HG03571 (cell line): ENCODE measurements at regions not wholly inside any gene's neighbourhood (a gene's known extent, or its start where the extent isn't known, plus 50 kb on each side); places are given as distances from the start of the nearest gene placed in this dataset.
"Not testable (repeated sequence)": the region's sequence is repeated elsewhere in the genome, so short reads cannot be mapped to it uniquely, and the experiment has no call there.

Source experiments
- ATAC-seq: cut with Tn5 transposase; IDR thresholded peaks from one replicate; pipeline ENCODE4 v1.9.1; 2021; ENCODE audit not compliant: unreplicated experiment

DNA sequence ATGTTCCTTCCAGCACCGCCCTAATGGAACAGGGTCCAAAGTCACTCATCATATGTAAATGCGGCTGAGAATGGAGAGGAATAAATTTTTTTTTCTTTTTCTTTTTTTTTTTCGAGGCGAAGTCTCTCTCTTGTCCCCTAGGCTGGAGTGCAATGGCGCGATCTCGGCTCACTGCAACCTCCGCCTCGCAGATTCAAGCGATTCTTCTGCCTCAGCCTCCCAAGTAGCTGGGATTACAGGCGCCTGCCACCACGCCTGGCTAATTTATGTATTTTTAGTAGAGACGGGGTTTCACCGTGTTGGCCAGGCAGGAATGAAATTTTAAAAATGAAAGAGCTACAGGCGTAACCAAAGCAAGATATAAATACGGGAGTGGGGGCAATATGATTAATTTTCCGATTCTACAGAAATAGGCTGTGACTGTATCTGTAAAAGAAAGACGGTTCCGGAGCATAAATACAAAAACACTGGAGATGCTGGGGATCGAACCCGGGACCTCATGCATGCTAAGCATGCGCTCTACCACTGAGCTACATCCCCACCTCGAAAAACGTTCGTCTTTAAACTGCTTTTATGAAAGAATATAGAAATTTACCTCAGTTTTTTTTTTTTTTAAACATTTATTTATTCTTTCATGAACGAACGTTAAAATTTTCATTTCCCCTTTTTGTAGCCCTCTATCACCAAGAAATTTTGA, 132.2 kb downstream of the GPX5 start:
- ATAC-seq, result no peak

GRCh38 chr6:28658475-28659249, 133.0 kb downstream of the GPX5 start:
- no peak for ATAC-seq

DNA sequence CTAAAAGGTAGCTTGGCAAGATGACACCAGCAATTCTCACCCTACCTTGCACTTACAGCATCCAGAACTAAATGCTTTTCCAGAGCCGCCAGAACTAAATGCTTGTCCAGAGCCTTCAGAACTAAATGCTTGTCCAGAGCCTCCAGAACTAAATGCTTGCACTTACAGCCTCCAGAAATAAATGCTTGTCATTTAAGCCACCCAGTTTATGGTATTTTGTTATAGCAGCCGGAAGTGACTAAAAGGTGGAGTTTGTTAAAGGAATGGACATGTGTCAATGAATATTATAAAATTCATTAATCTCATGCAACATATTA, 133.5 kb downstream of the GPX5 start:
- ATAC-seq, result no peak

DNA sequence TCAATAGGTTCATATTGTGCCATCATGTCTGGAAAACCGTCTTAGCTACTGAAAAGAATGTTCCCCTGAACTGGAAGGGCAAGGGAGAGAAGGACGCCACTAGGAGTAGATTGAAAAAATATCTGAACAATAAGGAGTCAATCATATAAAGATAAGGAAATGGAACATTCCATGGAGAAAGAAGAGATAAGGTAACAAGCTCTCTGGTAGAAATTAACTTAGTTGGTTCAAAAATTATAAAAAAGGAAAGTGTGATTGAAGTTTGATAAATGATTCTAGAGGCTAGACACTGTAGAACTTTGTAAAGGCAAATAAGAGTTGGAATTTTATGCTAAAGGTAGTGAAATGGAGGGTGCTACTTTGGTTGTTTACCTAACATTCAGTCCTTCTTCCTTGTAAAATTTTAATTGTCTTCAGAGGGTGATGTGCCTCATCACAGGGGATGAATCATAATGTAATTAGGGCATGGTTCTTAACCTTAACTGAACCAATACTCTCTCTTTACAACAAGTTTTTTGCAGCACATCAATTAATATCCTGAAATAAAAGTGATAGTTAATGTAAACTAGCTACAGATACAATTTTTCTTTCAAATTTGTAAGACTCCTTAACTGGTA, 135.5 kb downstream of the GPX5 start:
- ATAC-seq, result no peak

- no peak for ATAC-seq
These were observed 139.3 kb downstream of the GPX5 start for GRCh38 chr6:28664870-28665396.

DNA sequence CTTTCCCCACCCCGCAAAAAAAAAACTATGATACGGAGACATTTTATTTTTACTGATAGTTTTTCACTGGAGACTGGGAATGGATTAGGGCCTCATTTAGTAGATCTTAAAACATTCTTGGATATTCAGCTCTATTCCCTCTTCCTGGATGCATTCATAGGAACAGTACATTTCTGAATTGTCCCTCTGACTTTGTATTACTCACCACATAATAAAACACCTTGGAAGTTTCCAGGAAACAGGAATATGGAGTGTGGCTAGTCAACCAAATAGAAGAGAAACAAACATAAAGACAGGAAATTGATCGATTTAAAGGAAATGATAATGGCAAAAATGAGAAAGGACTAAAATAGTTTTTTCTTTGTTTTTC, 147.7 kb downstream of the GPX5 start:
- no peak for ATAC-seq

DNA sequence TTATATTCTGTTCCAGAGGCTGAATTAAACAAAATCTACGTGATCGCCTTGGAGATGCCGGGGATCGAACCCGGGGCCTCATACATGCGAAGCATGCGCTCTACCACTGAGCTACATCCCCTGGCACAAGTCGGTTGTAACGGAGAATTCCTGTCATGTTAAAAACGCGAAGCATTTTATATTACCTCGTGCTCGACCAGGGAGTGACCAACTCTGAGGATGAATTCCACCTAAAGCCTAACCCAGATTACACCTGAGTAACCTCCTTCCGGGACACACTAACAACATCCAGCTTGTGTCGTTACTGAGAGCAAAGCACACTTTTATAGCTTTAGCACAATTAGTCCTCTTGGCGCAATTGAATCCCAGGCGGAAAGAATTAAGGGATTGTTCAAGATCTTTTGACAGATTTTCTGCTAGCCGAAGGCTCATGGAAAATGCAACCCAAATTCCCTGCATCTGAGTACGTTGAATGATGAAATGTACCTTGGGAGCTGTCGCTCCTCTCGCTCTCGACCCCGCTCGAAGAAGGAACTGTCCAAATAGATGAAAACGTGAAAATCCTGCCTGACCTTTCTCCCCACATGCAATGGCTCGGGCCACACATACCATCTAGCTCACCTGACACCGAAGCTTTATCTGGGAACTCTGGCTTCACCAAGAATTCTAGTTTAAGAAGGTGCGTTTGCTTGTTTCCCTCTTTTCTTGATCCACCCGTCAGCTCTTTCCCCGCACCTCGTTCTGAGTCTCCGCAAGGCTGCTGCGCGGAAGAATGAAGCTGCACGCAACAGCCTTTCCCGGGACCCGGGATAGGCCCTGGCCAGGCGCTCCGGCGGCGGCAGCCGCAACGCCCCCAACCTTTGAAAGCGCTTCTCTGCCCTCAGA, 148.3 kb downstream of the GPX5 start:
- ATAC-seq, result no peak

DNA sequence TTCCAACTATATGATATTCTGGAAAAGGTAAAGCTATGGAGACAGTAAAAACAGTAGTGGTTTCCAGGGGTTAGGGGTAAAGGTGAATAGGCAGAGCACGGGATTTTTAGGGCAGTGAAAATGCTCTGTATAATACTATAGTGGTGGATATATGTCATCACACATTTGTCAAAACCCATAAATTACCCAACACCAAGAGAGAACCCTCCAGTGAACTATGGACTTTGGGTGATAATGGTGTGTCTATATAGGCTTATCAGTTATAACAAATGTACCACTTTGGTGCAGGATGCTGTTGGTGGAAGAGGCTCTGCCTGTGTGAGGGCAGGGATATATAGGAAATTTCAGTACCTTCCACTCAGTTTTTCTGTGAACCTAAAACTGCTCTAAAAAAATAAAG, 149.9 kb downstream of the GPX5 start:
- no peak for ATAC-seq

DNA sequence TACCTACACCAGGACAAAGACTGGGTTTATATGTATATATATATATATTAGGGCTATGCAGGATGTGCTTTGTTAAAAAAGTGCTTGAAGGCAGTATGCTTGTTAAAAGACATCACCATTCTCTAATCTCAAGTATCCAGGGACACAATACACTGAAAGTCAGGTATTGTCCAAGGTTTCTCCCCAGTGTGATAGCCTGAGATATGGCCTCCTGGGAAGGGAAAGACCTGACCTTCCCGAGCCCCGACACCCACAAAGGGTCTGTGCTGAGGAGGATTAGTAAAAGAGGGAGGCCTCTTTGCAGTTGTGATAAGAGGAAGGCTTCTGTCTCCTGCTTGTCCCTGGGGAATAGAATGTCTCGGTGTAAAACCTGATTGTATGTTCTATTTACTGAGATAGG, 156.9 kb downstream of the GPX5 start:
- no peak for ATAC-seq

DNA sequence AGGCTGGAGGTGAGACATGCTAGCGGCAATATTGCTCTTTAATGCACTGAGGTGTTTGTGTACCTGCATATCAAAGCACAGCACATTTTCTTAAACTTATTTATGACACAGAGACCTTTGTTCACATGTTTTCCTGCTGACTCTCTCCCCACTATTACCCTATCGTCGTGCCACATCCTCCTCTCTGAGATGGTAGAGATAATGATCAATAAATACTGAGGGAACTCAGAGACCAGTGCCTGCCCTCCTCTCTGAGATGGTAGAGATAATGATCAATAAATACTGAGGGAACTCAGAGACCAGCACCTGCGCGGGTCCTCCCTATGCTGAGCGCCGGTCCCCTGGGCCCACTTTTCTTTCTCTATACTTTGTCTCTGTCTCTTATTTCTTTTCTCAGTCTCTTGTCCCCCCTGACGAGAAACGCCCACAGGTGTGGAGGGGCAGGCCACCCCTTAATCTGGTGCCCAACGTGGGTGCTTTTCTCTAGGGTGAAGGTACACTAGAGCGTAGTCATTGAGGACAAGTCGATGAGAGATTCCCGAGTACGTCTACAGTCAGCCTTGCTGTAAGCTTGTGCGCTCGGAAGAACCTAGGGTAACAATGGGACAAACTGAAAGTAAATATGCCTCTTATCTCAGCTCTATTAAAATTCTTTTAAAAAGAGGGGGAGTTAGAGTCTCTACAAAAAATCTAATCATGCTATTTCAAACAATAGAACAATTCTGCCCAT, 157.4 kb downstream of the GPX5 start:
- ATAC-seq, result not testable (repeated sequence)

DNA sequence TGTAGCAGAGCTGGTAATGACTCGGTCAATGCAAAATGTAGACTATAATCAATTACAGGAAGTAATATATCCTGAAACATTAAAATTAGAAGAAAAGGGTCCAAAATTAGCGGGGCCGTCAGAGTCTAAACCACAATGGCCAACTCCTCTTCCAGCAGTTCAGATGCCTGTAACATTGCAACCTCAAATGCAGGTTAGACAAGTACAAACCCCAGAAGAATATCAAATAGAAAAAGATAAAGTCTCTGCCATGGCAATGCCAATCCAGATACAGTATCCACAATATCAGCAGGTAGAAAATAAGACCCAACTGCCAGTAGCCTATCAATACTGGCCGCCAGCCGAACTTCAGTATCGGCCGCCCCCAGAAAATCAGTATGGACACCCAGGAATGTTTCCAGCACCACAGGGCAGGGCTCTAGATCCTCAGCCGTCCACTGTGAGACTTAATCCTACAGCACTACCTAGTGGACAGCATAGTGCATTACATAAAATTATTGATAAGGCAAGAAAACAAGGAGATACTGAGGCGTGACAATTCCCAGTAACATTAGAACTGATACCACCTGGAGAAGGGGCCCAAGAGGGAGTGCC, 158.4 kb downstream of the GPX5 start:
- ATAC-seq, result no peak

DNA sequence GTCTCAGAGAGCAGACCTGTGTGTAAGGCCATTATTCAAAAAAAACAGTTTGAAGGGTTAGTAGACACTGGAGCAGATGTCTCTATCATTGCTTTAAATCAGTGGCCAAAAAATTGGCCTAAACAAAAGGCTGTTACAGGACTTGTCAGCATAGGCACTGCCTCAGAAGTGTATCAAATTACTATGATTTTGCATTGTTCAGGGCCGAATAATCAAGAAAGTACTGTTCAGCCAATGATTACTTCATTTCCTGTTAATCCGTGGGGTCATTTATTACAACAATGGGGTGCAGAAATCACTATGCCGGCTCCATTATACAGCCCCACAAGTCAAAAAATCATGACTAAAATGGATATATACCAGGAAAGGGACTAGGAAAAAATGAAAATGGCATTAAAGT, 160.3 kb downstream of the GPX5 start:
- not testable (repeated sequence) for ATAC-seq

GRCh38 chr6:28686446-28687027, 160.9 kb downstream of the GPX5 start:
- ATAC-seq, result not testable (repeated sequence)

DNA sequence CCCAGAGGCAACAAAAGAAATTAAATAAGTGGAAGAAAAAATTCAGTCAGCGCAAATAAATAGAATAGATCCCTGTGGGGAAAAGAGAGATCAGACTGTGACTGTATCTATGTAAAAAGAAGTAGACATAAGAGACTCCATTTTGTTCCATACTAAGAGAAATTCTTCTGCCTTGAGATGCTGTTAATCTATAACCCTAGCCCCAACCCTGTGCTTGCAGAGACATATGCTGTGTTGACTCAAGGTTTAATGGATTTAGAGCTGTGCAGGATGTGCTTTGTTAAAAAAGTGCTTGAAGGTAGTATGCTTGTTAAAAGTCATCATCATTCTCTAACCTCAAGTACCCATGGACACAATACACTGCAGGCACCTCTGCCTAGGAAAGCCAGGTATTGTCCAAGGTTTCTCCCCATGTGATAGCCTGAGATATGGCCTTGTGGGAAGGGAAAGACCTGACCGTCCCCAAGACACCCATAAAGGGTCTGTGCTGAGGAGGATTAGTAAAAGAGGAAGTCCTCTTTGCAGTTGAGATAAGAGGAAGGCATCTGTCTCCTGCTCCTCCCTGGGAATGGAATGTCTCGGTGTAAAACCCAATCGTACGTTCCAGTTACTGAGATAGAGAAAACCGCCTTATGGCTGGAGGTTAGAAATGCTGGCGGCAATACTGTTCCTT, 161.8 kb downstream of the GPX5 start:
- not testable (repeated sequence) for ATAC-seq

DNA sequence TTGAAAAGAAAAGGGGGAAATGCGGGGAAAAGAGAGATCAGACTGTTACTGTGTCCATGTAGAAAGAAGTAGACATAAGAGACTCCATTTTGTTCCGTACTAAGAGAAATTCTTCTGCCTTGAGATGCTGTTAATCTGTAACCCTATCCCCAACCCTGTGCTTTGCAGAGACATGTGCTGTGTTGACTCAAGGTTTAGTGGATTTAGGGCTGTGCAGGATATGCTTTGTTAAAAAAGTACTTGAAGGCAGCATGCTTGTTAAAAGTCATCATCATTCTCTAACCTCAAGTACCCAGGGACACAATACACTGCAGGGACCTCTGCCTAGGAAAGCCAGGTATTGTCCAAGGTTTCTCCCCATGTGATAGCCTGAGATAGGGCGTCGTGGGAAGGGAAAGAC, 166.3 kb downstream of the GPX5 start:
- ATAC-seq, result not testable (repeated sequence)

- ATAC-seq, result no peak
These were observed 167.5 kb downstream of the GPX5 start for GRCh38 chr6:28693033-28693750.

GRCh38 chr6:28693751-28694443, 168.2 kb downstream of the GPX5 start:
- ATAC-seq, result no peak

DNA sequence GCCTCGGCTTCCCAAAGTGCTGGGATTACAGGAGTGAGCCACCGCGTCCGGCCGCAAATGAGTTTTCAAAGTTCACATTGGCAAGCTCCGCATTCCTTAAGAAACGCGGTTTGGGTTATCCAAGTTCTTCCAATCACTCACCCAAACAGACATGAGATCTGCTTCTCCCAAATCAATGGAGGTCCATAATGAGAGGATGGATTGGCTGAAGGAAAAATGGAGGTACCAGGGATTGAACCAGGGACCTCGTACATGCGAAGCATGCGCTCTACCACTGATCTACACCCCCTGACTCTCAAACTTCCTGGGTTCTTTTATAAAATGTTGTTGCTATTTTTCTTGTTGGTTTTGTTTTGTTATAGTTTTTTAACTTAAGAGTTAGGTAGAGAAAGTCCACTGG, 170.0 kb downstream of the GPX5 start:
- ATAC-seq, result no peak
